Subcutaneous abdominal adipose tissue (tissue), 5 donors: ENCODE measurements at regions not wholly inside any gene's neighbourhood (a gene's known extent, or its start where the extent isn't known, plus 50 kb on each side); places are given as distances from the start of the nearest gene placed in this dataset.

Experiments
- H3K27ac ChIP-seq: one replicate; pipeline ENCODE4 v1.7.0; 2013; ENCODE audit warnings: low read depth, mild to moderate bottlenecking, inconsistent platforms, low read length, moderate library complexity
- H3K27me3 ChIP-seq, 5 donors: one replicate each; pipeline ENCODE4 v1.7.0; 2013; ENCODE audit warnings: low read length in 5 of 5, inconsistent platforms in 1 of 5; ENCODE audit not compliant: control insufficient read depth in 5 of 5, insufficient read depth in 4 of 5
- H3K36me3 ChIP-seq, 5 donors: one replicate each; pipeline ENCODE4 v1.7.0; 2013; ENCODE audit warnings: low read length in 5 of 5; ENCODE audit not compliant: control insufficient read depth in 5 of 5, insufficient read depth in 5 of 5
- H3K4me1 ChIP-seq, 5 donors: one replicate each; pipeline ENCODE4 v1.7.0; 2013; ENCODE audit warnings: low read length in 5 of 5, mild to moderate bottlenecking in 3 of 5, moderate library complexity in 1 of 5; ENCODE audit not compliant: control insufficient read depth in 5 of 5, insufficient read depth in 5 of 5
- H3K4me3 ChIP-seq, 5 donors: one replicate each; pipeline ENCODE4 v1.7.0; 2013; ENCODE audit warnings: low read length in 5 of 5, low read depth in 1 of 5
- H3K9ac ChIP-seq, 5 donors: one replicate each; pipeline ENCODE4 v1.7.0; 2013; ENCODE audit warnings: low read length in 5 of 5, mild to moderate bottlenecking in 4 of 5, moderate library complexity in 3 of 5
- H3K9me3 ChIP-seq, 5 donors: one replicate each; pipeline ENCODE4 v1.7.0; 2013; ENCODE audit warnings: low read length in 5 of 5; ENCODE audit not compliant: control insufficient read depth in 5 of 5
- donor health status: healthy.
- donor health status: healthy.
- donor health status: healthy.
- donor health status: healthy.
- donor health status: healthy.

- H3K9me3 ChIP-seq: no peaks in the 10 kb centered on the region
- H3K4me3 ChIP-seq: no peak overlapping the region
- no peak overlapping the region for H3K27ac ChIP-seq
- H3K27me3 ChIP-seq: no peaks in the 10 kb centered on the region
- no peaks in the 10 kb centered on the region for H3K4me1 ChIP-seq
- H3K36me3 ChIP-seq: no peaks in the 10 kb centered on the region
- H3K9ac ChIP-seq: no peak overlapping the region
Observed at GRCh38 chr19:31600731-31601295, 251.6 kb upstream of the TSHZ3 start.

GRCh38 chr19:31601855-31602254 is 252.6 kb upstream of the TSHZ3 start:
- Histone ChIP-seq H3K27ac (no peak overlapping the region), H3K36me3 (no peaks in the 10 kb centered on the region), H3K27me3 (no peaks in the 10 kb centered on the region), H3K4me3 (no peak overlapping the region), H3K9me3 (no peaks in the 10 kb centered on the region), H3K4me1 (no peaks in the 10 kb centered on the region), H3K9ac (no peak overlapping the region)

- Histone ChIP-seq H3K4me1 (no peaks in the 10 kb centered on the region), H3K4me3 (no peak overlapping the region), H3K9ac (no peak overlapping the region), H3K27me3 (no peaks in the 10 kb centered on the region), H3K36me3 (no peaks in the 10 kb centered on the region), H3K9me3 (no peaks in the 10 kb centered on the region), H3K27ac (no peak overlapping the region)
Observed at GRCh38 chr19:31602548-31602947, 253.3 kb upstream of the TSHZ3 start.

- Histone ChIP-seq H3K27me3 (peaks cover 0 to 2% (median 0%) of the 10 kb centered on the region in 5 donors), H3K27ac (no peak overlapping the region), H3K36me3 (no peaks in the 10 kb centered on the region), H3K9me3 (no peaks in the 10 kb centered on the region), H3K4me3 (no peak overlapping the region), H3K9ac (no peak overlapping the region), H3K4me1 (no peaks in the 10 kb centered on the region)
Observed at GRCh38 chr19:31604493-31605040, 255.3 kb upstream of the TSHZ3 start.

GRCh38 chr19:31610018-31610417 is 260.8 kb upstream of the TSHZ3 start:
- Histone ChIP-seq H3K27ac (no peak overlapping the region), H3K36me3 (no peaks in the 10 kb centered on the region), H3K27me3 (peaks cover 0 to 5% (median 0%) of the 10 kb centered on the region in 5 donors), H3K9ac (no peak overlapping the region), H3K4me1 (no peaks in the 10 kb centered on the region), H3K4me3 (no peak overlapping the region), H3K9me3 (no peaks in the 10 kb centered on the region)

- Histone ChIP-seq H3K27ac (no peak overlapping the region), H3K9me3 (no peaks in the 10 kb centered on the region), H3K9ac (no peak overlapping the region), H3K4me3 (no peak overlapping the region), H3K4me1 (no peaks in the 10 kb centered on the region), H3K36me3 (no peaks in the 10 kb centered on the region), H3K27me3 (peaks cover 0 to 5% (median 0%) of the 10 kb centered on the region in 5 donors)
Observed at GRCh38 chr19:31611046-31611877, 262.0 kb upstream of the TSHZ3 start.

- H3K9me3 ChIP-seq: no peaks in the 10 kb centered on the region
- no peak overlapping the region for H3K27ac ChIP-seq
- no peaks in the 10 kb centered on the region for H3K36me3 ChIP-seq
- no peak overlapping the region for H3K9ac ChIP-seq
- no peak overlapping the region for H3K4me3 ChIP-seq
- H3K27me3 ChIP-seq: peaks cover 0 to 9% (median 0%) of the 10 kb centered on the region in 5 donors
- no peaks in the 10 kb centered on the region for H3K4me1 ChIP-seq
Observed at GRCh38 chr19:31612873-31613272, 263.6 kb upstream of the TSHZ3 start.

GRCh38 chr19:31613683-31614219 is 264.5 kb upstream of the TSHZ3 start:
- no peaks in the 10 kb centered on the region for H3K9me3 ChIP-seq

GRCh38 chr19:31616031-31616430 is 266.8 kb upstream of the TSHZ3 start:
- Histone ChIP-seq H3K36me3 (no peaks in the 10 kb centered on the region), H3K9ac (no peak overlapping the region), H3K9me3 (peaks cover 0 to 2% (median 0%) of the 10 kb centered on the region in 5 donors), H3K4me1 (no peaks in the 10 kb centered on the region), H3K27me3 (peaks cover 0 to 4% (median 0%) of the 10 kb centered on the region in 5 donors), H3K27ac (no peak overlapping the region), H3K4me3 (no peak overlapping the region)

More at GRCh38 chr19:31613683-31614219, 264.5 kb upstream of the TSHZ3 start:
- Histone ChIP-seq H3K27me3 (peaks cover 0 to 9% (median 0%) of the 10 kb centered on the region in 5 donors), H3K9ac (no peak overlapping the region), H3K27ac (no peak overlapping the region), H3K4me1 (no peaks in the 10 kb centered on the region), H3K4me3 (no peak overlapping the region), H3K36me3 (no peaks in the 10 kb centered on the region)

- H3K36me3 ChIP-seq: no peaks in the 10 kb centered on the region
- H3K27ac ChIP-seq: no peak overlapping the region
- H3K4me1 ChIP-seq: no peaks in the 10 kb centered on the region
- H3K9ac ChIP-seq: no peak overlapping the region
- no peak overlapping the region for H3K4me3 ChIP-seq
- peaks cover 0 to 4% (median 0%) of the 10 kb centered on the region in 5 donors for H3K27me3 ChIP-seq
- peaks cover 0 to 11% (median 8%) of the 10 kb centered on the region in 5 donors for H3K9me3 ChIP-seq
Observed at GRCh38 chr19:31617010-31617585, 267.9 kb upstream of the TSHZ3 start.
